ENCODE measurements at regions not wholly inside any gene's neighbourhood (a gene's known extent, or its start where the extent isn't known, plus 50 kb on each side); places are given as distances from the start of the nearest gene placed in this dataset.
"Not testable (repeated sequence)": the region's sequence is repeated elsewhere in the genome, so short reads cannot be mapped to it uniquely, and the experiment has no call there.

DNA sequence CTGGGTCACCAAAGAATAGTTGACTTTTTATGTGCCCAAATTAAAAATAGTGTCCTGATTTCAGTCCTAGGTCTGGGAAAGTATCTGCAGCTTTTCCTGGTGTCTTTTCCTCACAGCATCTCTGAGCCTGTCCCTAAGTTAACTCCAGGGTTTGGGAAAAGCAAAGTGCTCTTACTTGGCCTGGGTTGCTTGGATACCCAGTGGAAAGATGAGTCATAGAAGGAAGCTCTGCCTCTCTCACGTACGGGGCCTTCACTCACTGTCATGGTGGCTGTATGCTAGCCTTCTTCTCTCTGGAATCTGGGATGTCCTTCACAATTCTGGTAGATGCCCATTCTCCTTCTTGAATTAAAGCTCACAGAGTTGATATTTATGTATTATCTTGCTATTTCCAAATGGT is 607.3 kb downstream of the ANKRD50 start:
- peak; percentile 2 for DNase-seq (ENCODE audit: low spot score)

DNA sequence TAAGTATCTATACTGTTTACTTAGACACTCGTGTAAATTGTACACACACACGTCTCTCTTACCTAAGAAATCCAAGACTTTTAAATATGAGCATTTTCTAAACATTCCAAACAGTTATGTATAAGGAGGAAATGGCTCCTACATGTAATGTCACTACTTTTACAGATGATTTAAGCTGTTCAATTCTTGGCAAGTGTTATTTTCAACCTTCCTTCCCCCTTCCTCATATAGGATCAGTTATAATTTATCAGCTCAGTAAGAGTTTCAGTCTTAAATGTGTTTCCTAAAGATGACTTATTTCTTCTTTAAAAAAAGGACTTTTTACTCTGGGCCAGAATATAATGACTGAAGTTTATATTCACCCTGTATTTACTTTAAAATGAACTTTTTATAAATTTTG is 601.1 kb downstream of the ANKRD50 start:
- no peak for DNase-seq (ENCODE audit: low spot score)

GRCh38 chr4:124111922-124112321 is 600.6 kb downstream of the ANKRD50 start:
- DNase-seq (ENCODE audit: low spot score): peak; percentile 51

DNA sequence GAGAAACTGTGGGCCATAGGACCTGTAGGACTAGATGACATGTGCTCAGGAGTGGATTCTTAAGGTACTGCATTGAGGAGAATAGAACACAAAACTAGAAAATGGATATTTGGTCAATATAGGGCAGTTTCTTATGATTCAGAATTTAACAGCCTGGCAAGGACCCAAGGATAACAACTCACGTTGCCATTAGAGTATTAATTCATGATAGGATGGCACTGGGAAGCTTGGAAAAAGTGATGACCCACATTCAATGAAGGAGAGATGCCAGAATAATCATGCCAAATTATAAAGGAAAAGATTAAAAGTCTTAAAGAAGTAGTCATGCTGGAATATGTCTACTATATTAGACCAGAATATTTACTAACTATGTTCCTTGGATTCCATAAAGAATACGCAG is 594.5 kb downstream of the ANKRD50 start:
- DNase-seq (ENCODE audit: low spot score): no peak

GRCh38 chr4:124121461-124121971 is 591.0 kb downstream of the ANKRD50 start:
- no peak for DNase-seq (ENCODE audit: low spot score)

GRCh38 chr4:124123181-124123580 is 589.4 kb downstream of the ANKRD50 start:
- DNase-seq (ENCODE audit: low spot score): no peak

- no peak for DNase-seq (ENCODE audit: low spot score)
Measured at GRCh38 chr4:124123721-124124120, 588.8 kb downstream of the ANKRD50 start.

DNA sequence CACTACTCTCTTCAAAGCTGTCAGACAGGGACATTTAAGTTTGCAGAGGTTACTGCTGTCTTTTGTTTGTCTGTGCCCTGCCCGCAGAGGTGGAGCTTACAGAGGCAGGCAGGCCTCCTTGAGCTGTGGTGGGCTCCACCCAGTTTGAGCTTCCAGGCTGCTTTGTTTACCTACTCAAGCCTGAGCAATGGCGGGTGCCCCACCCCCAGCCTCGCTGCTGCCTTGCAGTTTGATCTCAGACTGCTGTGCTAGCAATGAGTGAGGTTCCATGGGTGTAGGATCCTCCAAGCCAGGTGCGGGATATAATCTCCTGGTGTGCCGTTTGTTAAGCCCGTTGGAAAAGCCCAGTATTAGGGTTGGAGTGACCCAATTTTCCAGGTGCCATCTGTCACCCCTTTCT is 581.2 kb downstream of the ANKRD50 start:
- DNase-seq (ENCODE audit: low spot score): not testable (repeated sequence)

DNA sequence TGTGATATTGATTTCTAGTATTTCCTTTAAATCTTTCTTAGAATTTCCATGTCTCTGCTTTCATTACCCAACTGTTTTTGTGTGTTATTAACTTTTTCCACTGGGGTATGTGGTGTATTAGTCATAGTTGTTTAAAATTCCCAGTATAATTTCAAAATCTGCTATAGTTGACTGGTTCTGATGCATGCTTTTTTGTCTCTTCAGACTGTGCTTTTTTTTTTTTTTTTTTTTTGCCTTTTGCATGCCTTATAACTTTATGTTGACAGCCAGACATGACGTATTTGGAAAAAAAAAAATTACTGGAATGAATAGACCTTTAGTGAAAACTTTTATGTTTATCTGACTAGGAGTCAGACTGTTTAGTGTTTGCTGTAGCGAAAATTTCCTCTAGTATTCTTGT is 580.4 kb downstream of the ANKRD50 start:
- DNase-seq (ENCODE audit: low spot score): no peak

GRCh38 chr4:124133753-124134152 is 578.8 kb downstream of the ANKRD50 start:
- DNase-seq (ENCODE audit: low spot score): no peak

- peak; percentile 7 for DNase-seq (ENCODE audit: low spot score)
Measured at GRCh38 chr4:124135409-124135813, 577.1 kb downstream of the ANKRD50 start.

DNA sequence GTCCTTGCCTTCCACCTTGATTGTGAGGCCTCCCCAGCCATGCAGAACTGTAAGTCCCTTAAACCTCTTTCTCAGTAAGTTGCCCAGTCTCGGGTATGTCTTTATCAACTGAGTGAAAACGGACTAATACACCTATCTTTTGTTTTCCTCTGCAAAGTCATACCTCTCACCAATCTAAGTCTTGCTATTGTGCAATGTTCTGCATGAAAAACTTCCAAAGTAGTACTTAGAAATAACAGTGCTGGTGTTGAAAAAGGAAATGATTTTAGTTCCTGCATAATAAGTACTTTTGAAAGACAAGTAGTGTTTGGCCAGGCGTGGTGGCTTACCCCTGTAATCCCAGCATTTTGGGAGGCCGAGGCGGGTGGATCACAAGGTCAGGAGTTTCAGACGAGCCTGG is 573.5 kb downstream of the ANKRD50 start:
- no peak for DNase-seq (ENCODE audit: low spot score)

DNA sequence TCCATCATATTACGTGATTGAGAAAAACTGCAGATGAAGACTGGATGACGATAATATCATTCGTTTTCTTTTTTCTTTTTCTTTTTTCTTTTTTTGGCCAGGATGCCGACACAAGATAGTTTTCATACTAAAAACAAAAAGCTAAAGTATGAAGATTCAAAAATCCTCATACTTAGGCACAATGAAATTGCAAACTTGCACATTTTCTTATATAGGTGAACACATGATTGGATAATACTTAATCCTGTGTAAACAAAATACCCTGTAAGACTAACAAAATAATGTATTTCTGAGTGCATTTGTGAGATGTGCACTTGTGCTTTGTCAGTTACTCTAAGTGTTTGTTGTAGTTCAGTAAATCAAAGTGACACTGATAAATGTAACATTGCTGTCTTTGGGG is 568.9 kb downstream of the ANKRD50 start:
- DNase-seq (ENCODE audit: low spot score): no peak

GRCh38 chr4:124144238-124144654 is 568.3 kb downstream of the ANKRD50 start:
- no peak for DNase-seq (ENCODE audit: low spot score)

GRCh38 chr4:124146068-124146467 is 566.5 kb downstream of the ANKRD50 start:
- no peak for DNase-seq (ENCODE audit: low spot score)

GRCh38 chr4:124151031-124151430 is 561.5 kb downstream of the ANKRD50 start:
- DNase-seq (ENCODE audit: low spot score): no peak

GRCh38 chr4:124152132-124152531 is 560.4 kb downstream of the ANKRD50 start:
- DNase-seq (ENCODE audit: low spot score): no peak

- DNase-seq (ENCODE audit: low spot score): no peak
Measured at GRCh38 chr4:124155239-124155638, 557.3 kb downstream of the ANKRD50 start.

DNA sequence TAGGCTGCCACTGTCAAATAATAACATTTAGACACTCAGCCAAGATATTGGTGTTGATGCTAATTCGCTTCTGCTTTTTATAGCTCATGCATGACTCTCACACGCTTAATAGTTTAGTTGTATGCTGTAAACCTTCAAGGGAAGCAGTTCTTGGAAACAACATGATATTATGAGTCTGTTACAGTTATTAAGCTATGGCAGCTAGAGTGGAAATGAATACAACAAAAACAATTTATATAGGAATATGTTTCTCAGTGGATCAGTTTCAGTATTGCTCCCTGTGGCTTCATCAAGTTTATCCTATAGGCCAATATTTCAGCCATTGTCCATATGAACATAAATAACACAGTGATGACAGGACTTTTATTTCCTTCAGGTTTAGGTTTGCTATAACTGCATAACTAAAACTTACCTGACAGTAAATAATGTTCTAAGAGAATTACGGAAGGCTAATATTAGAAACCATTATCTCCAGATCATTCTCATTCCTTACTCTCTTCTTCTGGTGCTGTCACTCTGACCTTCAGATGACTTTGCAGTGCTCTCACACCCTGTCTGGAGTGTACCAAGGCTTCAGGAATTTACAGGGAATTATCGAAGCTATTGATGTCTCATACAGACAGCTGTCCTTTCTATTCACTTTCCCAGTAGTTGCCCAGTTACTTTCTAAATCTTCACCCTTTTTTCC is 555.0 kb downstream of the ANKRD50 start:
- no peak for DNase-seq (ENCODE audit: low spot score)

DNA sequence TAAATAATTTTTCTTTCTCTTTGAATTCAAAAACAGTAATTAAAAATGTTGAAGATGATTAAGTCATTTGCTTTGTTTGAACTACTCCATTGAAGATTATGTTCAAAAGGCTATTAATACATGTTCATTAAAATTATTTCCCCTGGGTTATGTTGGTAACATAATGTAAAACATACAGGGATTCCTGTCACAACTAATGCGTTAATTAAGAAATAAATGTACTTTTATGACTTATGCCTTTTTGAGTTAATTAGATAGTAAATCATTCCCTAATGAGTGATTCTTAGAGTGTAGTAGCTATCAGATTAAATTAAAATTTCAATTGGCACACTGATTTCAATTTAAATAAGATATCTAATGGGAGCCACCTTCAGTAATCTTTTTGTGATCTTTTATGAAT is 549.1 kb downstream of the ANKRD50 start:
- DNase-seq (ENCODE audit: low spot score): no peak

DNA sequence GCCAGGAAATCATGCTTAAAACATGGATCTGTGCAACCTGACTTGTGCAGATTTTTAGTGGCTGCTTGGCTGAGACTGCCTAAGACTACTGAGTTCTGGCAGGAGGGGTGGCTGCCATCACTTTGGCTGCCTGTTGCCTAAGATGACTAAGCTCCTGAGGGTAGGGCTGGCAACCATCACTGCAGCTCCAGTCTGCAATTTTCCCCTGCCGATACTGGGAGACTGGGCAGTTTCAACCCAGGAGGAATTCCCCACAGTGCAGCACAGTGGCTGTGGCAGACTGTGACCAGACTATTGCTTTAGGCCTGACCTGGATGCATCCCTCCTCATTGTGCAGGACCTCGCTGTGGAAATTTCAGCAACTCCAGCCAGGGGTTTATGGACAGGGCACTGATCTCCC is 544.9 kb downstream of the ANKRD50 start:
- no peak for DNase-seq (ENCODE audit: low spot score)

GRCh38 chr4:124169524-124169923 is 543.0 kb downstream of the ANKRD50 start:
- not testable (repeated sequence) for DNase-seq (ENCODE audit: low spot score)

- no peak for DNase-seq (ENCODE audit: low spot score)
Measured at GRCh38 chr4:124173912-124174311, 538.6 kb downstream of the ANKRD50 start.
